Lung microvascular endothelial cell (primary cell): ENCODE measurements at regions not wholly inside any gene's neighbourhood (a gene's known extent, or its start where the extent isn't known, plus 50 kb on each side); places are given as distances from the start of the nearest gene placed in this dataset.
A peak's percentile ranks its signal among the peaks of the same experiment; 100 is the strongest.
"Not testable (repeated sequence)": the region's sequence is repeated elsewhere in the genome, so short reads cannot be mapped to it uniquely, and the experiment has no call there.

Experiments
- DNase-seq, 2 donors: peaks; one replicate each; pipeline versions ENCODE4 v3.0.0 to v3.0.0-alpha.2; 2010; ENCODE audit warnings: low read depth in 2 of 2

DNA sequence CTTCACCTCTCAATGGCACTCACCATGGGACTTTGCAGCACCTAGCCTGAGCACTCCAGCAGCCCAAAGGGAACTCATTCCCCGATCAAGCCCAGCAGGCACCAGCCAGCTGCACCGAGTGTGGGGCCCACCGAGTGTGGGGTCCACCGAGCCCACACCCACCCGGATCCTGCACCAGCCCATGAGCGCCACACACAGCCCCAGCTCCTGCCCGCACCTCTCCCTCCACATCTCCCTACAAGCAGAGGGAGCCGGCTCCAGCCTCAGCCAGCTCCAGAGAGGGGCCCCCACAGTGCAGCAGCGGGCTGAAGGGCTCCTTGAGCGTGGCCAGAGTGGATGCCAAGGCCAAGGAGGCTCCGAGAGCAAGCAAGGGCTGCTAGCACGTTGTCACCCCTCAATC is 1182.4 kb downstream of the HACE1 start:
- DNase-seq = no peak

DNA sequence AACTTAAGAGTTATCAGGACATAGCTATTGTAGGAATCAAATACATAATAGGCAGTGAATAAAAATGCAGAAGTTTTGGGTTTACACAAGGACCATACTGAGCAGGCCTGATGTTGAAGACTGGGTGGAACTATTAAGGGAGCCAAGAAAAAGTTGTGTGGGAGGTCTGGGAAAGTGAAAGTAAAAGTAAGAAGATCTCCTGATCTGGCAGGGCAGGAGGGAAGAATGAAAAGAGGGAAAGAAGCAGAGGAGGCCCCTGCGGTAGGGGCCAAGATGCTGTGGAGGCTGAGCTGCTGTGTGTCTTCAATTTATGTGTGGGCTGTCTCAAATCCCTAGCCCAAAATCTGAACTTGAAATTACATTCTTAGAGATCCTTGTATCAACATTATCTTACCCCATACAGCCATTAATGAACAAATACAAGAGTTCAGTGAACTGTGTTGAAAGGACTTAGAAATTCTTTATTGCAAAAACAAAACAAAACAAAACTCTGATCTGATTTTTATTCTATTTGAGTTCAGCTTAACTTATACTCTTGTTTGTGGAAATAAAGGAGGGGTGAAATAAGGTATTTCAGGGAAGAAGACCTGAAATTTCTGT is 1183.8 kb downstream of the HACE1 start:
- no peak for DNase-seq

DNA sequence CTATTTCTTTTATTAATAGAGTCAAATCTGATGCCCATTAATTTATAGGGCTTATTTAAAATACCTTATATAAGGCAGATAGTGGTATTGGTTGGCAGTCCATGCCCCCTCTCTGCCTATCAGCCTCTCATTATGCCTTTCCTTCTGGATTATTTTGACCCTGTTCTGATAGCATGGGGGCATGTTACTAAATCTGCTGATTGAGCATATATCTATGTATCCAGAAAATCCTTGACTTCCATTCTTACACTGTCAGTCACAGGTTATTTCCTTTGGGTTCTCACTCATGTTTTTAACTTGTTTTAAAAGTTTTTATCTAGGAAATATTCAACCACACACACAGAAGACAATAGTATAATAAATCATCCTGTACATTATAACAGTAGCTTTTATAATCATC is 1184.9 kb downstream of the HACE1 start:
- no peak for DNase-seq

DNA sequence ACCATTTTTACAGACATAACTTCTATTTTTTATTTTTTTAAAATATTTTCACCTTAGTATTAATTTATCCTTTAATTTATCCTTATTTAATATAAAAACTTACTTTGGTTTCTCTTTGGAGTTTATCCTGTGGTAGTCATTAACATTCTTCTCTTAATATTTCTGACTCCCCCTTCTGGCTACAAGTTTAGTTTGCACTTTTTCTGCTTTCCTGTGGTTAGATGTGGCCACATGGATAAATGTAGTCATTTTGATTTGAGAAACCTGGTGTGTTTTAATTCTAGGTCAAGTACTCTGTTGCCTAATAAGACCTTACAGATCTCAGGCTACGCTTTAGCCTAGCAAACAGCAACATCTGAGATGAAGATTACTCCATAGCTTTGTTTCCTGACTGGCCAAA is 1187.5 kb downstream of the HACE1 start:
- peak in 1 of 2 donors; percentile 0 for DNase-seq

DNA sequence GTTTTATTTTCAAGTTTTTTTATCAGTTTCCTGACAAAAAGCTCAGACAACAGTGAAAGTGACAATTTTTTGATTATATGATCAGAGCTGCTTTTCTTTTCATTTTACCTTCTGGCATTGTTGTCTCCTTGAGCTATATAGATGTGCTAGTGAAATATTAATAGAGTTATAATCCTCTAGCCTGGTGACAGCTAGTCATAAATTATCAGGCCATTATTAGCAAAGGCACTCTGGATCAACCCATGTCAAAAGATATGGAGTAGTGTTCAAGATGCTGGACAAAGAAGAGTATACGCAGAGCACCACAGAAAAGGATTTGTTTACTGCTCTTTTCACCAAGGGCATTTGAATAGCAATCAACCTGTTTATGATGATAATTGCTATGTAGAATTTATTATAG is 1230.1 kb downstream of the HACE1 start:
- DNase-seq = no peak

DNA sequence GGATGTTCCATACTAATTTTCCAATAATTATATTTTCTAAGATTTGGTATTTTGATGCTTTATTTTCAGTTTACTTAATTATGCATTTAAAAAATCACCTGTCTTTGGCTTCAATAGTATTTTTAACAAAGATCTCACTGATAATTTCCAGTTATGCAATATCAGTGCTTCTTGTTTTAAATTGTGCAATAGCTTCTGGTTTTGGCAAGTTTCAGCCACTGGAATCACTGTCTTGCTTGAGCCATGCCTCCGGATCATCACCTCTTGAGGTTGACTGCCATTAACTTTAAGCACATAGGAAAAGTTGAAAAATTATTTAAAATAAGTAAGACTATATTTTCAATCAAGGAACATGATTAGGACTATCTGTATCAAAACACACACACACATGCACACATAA is 1242.1 kb downstream of the HACE1 start:
- DNase-seq = no peak

DNA sequence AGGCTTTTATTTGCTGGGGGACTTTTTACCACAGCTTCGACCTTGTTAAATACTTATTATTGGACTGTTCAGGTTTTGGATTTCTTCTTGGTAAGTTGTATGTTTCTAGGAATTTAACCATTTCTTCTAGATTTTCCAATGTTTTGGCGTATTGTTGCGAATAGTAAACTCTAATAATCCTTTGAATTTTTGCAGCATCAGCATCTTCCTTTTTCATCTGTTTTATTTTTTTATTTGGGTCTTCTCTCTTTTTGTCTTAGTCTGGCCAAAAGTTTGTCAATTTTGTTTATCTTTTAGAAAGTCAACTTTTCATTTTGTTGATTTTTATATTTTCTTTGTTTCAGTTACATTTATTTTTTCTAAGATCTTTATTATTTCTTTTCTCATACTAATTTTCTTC is 1272.0 kb downstream of the HACE1 start:
- no peak for DNase-seq

DNA sequence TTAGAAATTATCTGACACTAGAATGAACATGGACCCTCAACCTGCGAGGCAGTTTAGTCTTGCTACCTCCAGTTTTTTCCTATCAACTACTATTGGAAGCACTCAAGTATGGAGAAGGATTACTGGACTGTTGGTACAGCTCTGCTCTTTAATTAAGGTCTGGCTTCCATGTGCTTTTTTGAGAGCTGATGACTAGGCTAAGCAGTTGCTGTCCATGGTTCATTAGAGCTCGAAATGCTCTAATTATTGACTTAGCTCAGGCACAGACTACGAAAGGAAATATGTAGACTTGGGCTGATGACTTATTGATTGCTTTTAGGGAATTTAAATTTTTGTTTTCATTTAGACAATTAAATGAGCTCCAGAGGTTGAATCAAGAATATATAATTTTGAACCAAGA is 1281.6 kb downstream of the HACE1 start:
- DNase-seq = no peak

DNA sequence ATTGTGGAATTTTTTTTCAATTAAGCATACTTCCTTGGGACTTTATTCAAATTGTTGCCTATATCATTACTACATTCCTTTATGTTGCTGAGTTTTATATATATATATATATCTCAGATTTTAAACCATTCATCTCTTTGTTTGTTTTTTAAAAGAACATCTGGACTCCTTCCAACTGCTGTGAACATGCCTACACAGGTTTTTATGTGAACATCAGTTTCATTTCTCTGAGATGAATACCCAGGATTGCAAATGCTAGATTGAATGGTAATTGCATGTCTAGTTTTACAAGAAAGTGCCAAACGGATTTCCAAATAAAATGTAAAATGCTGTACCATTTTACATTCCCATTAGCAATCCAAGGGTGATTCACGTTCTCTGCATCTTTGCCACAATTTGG is 1289.3 kb downstream of the HACE1 start:
- DNase-seq = no peak

DNA sequence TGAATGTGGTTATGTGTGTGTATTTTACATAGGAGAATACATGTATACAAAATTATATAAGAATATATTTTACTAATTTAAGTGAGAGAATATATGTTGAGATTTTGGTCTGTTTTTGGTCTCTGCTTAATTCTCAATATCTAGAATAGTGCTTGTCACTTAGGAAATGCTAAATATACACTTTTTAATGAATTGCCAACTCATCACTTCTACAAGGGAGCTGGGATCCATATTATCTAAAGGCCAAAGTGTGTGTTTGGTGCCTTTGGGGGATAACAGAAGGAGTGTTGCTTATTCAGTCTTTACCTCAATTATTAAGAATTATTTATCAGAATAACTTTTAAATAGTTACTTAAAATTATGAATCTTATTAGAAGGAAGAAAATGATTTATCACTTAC is 1304.8 kb downstream of the HACE1 start:
- no peak for DNase-seq

DNA sequence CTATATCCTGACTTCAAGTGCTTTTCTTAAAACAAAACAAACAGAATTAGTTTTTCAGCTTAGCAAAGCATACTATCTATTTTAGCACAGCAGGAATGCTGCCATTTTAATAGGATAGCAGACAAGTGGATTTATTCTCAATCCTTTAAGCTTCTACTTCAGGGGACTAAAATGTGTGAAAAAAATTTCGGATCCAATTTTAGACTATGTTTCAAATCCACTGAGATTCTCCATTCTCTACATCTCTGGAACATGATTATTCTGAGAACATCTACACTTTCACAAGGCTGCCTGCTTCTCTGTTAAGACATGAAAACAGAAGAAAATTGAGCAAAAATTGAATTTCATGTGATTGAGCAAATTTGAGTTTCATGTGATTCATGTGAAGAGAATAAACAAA is 1321.3 kb downstream of the HACE1 start:
- DNase-seq = no peak

DNA sequence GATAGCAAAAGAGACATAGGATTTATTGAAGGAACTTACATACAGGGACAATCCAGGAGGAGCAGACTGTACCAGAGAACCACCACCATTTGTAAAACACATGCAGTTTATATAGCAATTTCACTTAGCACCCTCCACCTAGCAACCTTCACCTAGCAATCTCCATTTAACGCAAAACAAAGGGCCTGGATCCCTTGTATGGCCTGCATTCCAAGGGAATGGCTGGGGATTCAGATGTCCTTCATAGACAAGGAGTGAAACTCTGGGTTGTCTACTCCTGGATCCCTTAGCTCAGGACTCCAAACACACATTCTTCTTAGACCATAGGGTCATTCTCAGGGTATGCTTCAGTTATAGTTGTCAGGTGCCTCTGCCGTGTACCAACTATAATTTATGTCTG is 1324.9 kb downstream of the HACE1 start:
- DNase-seq = no peak

DNA sequence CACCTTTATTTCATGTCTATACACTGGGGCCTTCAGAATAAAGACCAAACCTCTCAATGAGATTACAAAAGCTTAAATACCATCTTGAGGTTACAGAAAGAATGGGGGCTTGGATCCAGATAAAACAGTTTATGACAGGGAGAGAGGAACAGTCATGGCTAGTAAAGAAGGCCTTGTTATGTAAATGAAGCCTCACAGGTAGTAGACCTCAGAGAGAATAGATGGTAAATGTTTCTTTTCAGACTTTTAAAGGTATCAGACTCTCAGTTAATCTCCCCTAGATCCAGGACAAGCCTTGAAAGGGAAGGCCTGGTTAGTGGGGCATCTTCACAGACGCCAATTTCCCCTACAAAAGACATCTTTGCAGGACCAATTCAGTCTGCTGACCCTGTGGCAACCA is 1325.6 kb downstream of the HACE1 start:
- no peak for DNase-seq

DNA sequence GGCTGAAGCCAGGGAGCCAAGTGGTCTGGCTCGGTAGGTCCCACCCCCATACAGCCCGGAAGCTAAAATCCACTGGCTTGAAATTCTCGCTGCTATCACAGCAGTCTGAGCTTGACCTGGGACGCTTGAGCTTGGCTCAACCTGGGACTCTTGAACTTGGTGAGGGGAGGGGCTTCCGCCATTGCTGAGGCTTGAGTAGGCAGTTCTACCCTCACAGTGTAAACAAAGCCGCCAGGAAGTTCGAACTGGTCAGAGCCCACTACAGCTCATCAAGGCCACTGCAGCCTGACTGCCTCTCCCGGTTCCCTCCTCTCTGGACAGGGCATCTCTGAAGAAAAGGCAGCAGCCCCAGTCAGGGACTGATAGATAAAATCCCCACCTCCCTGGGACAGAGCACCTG is 1337.7 kb downstream of the HACE1 start:
- no peak for DNase-seq

DNA sequence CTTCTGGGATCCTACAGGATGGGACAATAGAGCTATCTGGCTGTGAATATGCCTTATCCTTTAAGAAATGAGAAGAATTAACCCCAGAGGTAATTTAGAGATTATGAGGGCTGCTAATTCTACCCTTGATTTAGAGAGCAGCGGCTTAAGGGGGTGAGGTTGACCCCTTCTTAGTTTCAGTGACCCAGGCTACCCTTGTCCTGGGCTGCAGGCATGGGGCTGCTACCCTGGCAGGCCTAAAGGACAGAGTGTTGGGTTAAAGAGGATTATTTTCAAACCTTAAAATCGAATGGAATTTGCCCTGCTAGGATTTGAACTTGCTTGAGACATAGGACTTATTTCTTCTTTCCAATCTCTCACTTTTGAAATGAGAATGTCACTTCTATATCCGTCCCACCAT is 1343.4 kb downstream of the HACE1 start:
- no peak for DNase-seq

DNA sequence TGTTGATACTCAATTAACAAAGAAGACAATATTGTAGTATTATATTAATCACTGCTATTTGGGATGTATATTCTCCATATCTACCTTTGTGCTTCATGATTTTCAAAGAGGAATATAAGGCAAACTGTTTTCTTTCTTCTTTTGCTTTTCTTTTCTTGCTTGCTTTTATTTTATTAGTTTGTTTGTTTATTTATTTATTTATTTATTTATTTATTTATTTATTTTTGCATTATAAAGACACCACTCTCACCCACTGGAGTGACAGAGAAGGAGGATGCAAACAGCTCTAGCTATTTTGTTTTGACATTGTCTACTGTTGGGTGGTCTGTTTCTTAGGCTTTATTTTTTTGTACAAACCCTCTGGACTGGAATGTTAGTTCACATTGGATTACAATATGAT is 1352.7 kb downstream of the HACE1 start:
- no peak for DNase-seq

DNA sequence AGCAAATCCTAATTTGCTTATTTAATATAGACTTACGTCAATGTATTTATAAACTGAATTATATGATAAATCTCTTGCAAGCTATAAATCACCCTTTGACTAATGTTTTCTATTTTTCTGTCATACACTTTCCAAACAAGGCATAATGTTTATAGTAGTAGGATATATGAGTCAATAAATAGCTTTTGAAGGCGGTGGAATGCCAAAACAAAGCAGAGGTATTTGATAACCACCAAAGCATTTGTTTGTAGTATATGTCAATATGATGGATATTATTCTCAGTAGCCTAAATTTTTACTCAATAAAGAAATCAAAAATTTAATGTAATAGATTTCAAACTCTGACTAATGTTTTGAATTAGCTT is 1354.6 kb downstream of the HACE1 start:
- no peak for DNase-seq

DNA sequence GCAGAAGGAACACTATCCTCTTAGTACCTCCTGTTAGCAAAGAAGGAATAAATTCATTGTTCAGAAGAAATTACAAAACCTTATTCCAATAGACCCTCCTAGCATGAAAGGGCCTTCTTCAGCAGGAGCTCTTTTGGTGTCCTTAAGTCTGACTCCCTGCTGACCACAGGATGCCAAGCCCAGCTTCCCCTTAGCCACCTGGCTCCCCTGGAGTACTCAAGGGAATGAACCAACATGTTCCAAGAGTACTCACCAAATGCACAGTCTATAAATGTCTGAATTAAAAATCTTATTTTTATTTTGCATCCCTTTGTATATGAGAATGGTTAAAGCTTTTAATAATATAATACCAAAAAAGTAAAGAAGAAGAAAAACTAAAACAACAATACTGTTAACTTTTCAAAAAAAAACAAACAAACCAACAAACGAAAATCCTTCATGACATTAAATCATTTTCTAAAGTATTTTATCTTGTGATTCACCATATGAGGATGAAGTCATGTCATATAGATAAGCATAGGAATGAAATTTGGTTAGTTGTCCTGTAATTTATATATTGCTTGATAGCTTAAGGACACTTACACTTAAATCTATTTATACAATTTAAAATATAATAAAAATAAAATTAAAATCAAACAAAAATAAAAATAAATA is 1355.1 kb downstream of the HACE1 start:
- DNase-seq = no peak

DNA sequence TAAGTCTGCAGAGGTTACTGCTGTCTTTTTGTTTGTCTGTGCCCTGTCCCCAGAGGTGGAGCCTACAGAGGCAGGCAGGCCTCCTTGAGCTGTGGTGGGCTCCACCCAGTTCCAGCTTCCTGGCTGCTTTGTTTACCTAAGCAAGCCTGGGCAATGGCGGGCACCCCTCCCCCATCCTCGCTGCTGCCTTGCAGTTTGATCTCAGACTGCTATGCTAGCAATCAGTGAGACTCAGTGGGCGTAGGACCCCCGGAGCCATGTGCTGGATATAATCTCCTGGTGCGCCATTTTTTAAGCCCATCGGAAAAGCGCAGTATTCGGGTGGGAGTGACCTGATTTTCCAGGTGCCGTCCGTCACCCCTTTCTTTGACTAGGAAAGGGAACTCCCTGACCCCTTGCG is 1363.1 kb downstream of the HACE1 start:
- DNase-seq = not testable (repeated sequence)

DNA sequence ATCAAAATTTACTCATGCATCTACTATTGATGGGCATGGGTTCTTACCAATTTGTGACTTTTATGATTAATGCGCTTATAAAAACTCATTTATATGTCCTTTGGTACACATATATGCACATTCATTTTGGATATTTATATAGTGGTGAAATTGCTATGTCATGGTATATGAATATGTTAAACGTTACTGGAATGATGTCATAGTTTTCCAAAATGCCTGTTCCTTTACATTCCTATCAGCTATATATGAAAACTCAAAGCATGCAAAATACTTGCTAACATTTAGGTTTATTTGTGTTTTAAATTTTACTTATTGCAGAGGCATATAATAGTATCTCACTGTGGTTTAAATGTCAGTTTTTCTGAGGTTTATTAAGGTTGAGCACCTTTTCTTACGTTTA is 1403.1 kb downstream of the HACE1 start:
- DNase-seq = no peak

DNA sequence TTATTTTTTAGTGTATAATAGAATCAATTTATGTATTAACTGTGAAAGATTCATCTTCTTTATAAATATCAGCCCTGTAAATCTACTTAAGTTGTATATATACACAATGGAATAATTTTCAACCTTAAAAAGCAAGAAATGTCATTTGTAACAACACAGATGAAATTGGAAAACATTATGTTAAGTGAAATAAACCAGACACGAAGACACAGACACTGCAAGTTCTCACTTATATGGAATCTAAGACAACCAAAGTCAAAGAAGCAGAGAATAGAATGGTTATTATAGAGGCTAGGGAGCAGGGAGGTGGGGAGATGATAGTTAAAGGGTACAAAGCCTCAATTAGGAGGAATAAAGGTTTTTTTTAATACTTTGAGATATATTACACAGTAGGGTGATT is 1404.4 kb downstream of the HACE1 start:
- DNase-seq = no peak

DNA sequence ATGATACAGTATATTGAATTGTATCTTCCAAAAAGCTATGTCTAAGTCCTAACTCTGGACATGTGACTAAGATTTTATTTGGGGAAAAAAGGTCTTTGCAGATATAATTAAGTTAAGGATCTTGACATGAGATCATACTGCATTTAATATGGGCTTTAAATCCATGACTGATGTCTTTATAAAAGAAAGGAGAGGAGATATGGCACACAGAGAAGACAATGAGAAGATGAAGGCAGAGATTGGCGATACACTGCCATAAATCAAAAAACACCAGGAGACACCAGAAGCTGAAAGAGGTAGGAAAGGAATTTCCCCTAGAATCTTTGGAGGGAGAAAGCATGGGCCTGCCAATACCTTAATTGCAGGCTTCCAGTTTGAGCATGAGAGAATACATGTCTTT is 1450.2 kb downstream of the HACE1 start:
- DNase-seq = no peak

DNA sequence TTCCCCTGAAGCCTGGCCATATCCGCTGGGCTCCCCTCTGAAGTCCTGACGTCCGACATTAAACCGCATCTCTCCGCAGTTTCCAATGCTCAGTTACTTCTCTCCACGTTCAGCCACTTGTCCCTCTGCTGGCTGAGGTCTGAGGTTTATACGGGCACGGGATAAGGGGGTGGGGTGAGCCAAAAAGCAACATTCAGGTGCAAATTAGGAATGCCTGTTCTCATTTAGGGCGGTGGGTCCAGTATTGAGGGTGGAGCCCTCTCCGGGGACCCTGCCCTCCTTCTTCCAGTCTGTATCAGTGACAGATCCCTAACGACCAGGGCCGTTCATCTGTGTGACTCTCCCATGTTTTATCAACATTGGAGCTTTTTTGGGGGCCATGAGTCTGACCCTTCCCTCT is 1454.4 kb downstream of the HACE1 start:
- DNase-seq = no peak

DNA sequence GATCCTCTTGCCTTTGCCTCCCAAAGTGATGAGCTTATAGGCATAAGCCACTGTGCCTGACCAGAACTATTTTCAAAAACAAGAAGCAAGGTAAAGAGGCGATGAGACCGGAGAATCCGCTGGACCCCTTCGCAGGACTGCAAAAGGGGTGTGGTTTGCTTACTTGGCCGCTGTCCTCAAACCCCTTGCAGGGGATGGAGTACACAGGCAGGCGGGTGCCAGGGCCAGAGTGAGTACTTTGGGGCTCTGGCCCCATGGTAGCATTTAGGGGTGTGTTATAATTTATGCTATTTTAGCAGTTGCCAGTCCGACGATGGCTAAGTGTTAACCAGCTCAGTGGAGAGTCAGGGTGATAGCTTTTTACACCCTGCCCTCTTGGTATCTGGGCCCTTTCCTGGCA is 1454.9 kb downstream of the HACE1 start:
- DNase-seq = no peak
